DND-41 (cell line): ENCODE measurements at regions not wholly inside any gene's neighbourhood (a gene's known extent, or its start where the extent isn't known, plus 50 kb on each side); places are given as distances from the start of the nearest gene placed in this dataset.

Experiments
- EZH2 ChIP-seq: IDR thresholded peaks from 3 replicates; pipeline ENCODE4 v1.6.1; 2012; ENCODE audit warnings: borderline replicate concordance, low read depth, mild to moderate bottlenecking, moderate library complexity, low read length, inconsistent platforms; ENCODE audit not compliant: severe bottlenecking
- TF ChIP-seq, protein P1 (sequence below): IDR thresholded peaks from 2 replicates; pipeline ENCODE4 v1.5.1; 2012; ENCODE audit warnings: borderline replicate concordance, low read length, moderate library complexity, mild to moderate bottlenecking; ENCODE audit not compliant: poor library complexity, severe bottlenecking; ENCODE audit errors: extremely low read depth

- TF ChIP-seq, protein P1, sequence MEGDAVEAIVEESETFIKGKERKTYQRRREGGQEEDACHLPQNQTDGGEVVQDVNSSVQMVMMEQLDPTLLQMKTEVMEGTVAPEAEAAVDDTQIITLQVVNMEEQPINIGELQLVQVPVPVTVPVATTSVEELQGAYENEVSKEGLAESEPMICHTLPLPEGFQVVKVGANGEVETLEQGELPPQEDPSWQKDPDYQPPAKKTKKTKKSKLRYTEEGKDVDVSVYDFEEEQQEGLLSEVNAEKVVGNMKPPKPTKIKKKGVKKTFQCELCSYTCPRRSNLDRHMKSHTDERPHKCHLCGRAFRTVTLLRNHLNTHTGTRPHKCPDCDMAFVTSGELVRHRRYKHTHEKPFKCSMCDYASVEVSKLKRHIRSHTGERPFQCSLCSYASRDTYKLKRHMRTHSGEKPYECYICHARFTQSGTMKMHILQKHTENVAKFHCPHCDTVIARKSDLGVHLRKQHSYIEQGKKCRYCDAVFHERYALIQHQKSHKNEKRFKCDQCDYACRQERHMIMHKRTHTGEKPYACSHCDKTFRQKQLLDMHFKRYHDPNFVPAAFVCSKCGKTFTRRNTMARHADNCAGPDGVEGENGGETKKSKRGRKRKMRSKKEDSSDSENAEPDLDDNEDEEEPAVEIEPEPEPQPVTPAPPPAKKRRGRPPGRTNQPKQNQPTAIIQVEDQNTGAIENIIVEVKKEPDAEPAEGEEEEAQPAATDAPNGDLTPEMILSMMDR, result no peak
- TF ChIP-seq EZH2, result no peak
These were observed 575.7 kb downstream of the SPOCK3 start for GRCh38 chr4:166658585-166658984.
